K562 (cell line): ENCODE measurements at regions not wholly inside any gene's neighbourhood (a gene's known extent, or its start where the extent isn't known, plus 50 kb on each side); places are given as distances from the start of the nearest gene placed in this dataset.

ENCODE experiments used
- ATAC-seq: fragments of 200-7000 bp; cut with Tn5 transposase; 3 replicates; pipeline ENCODE4 v1.9.1; 2020; ENCODE audit warnings: moderate library complexity
- BruUV-seq: library from RNA; stranded (reverse); fragments of 400-500 nt; replicated peaks from 2 replicates; lab custom pipeline; 2021; lab: Mats Ljungman, UMichigan
- CTCF ChIA-PET: fragments of 300-600 bp; formaldehyde crosslinking; extraction: SDS; loops from one replicate; lab custom pipeline; 2021; ENCODE audit warnings: low intra/inter-chr PET ratio; lab: Yijun Ruan, JAX
- POLR2A ChIA-PET: fragments of 300-600, 350-650 bp; sonication (Branson Sonifier 250); formaldehyde crosslinking; extraction: SDS; loops from one replicate; lab custom pipeline; 2021; ENCODE audit warnings: antibody characterized with exemption, inconsistent platforms; lab: Yijun Ruan, JAX
- DNase-seq, 4 experiments: peaks; one replicate each; pipeline versions ENCODE4 v3.0.0 to v3.0.0-alpha.2; 2011 to 2018; ENCODE audit warnings: low spot score in 3 of 4, mixed read lengths in 3 of 4; ENCODE audit errors: extremely low read depth in 1 of 4
- FAIRE-seq: peaks from 2 replicates; lab custom pipeline; 2011; peaks lifted over from hg19 to GRCh38; lab: Jason Lieb, UNC
- H2AFZ ChIP-seq: 2 replicates; pipeline ENCODE4 v1.6.0; 2011; ENCODE audit warnings: low read depth, low read length, control low read depth, inconsistent platforms
- H3K27ac ChIP-seq: fragments of 200-600 bp; 3 replicates; pipeline ENCODE4 v1.8.0; 2011; ENCODE audit warnings: low read depth, mild to moderate bottlenecking, control low read depth, inconsistent platforms, low read length, moderate library complexity, mixed read lengths; ENCODE audit errors: extremely low read depth
- H3K27me3 ChIP-seq, 2 experiments: fragments of 300-600 bp in 1 of 2; 2 replicates in 1 of 2; 3 replicates in 1 of 2; pipeline versions ENCODE4 v1.6.0 to v1.8.0; 2011; ENCODE audit warnings: inconsistent platforms in 2 of 2, low read length in 2 of 2, mild to moderate bottlenecking in 1 of 2, mixed read lengths in 1 of 2, moderate library complexity in 1 of 2; ENCODE audit not compliant: control insufficient read depth in 2 of 2, insufficient read depth in 2 of 2
- H3K36me3 ChIP-seq: fragments of 300-600 bp; 3 replicates; pipeline ENCODE4 v1.8.0; 2011; ENCODE audit warnings: mild to moderate bottlenecking, low read length, inconsistent platforms; ENCODE audit not compliant: control insufficient read depth, insufficient read depth
- H3K4me1 ChIP-seq, 2 experiments: fragments of 200-600 bp in 1 of 2; replicated peaks in 1 of 2; 2 replicates in 1 of 2; 3 replicates in 1 of 2; pipeline versions ENCODE4 v1.5.1 to v1.8.0; 2011; ENCODE audit warnings: inconsistent platforms in 2 of 2, low read length in 2 of 2, mild to moderate bottlenecking in 1 of 2, mixed read lengths in 1 of 2, moderate library complexity in 1 of 2; ENCODE audit not compliant: control insufficient read depth in 2 of 2, insufficient read depth in 2 of 2
- H3K4me2 ChIP-seq: 2 replicates; pipeline ENCODE4 v1.6.1; 2011; ENCODE audit warnings: low read length, control low read depth, inconsistent platforms, mixed read lengths; ENCODE audit not compliant: insufficient read depth
- H3K4me3 ChIP-seq: fragments of 200-600 bp; sonication (generic), shearing (Covaris generic); 2 replicates; pipeline ENCODE4 v1.5.1; 2016; ENCODE audit warnings: control low read depth, inconsistent platforms
- H3K79me2 ChIP-seq: fragments of 200-600 bp; 3 replicates; pipeline ENCODE4 v1.8.0; 2011; ENCODE audit warnings: low read length, inconsistent platforms; ENCODE audit not compliant: control insufficient read depth, insufficient read depth
- H3K9ac ChIP-seq, 2 experiments: 2 replicates each; pipeline versions ENCODE4 v1.6.0 to v1.6.1; 2011; ENCODE audit warnings: low read depth in 2 of 2, low read length in 2 of 2, control low read depth in 1 of 2, inconsistent platforms in 1 of 2, mild to moderate bottlenecking in 1 of 2, mixed read lengths in 1 of 2; ENCODE audit not compliant: insufficient read depth in 1 of 2
- H3K9me1 ChIP-seq: one replicate; pipeline ENCODE4 v1.6.0; 2011; ENCODE audit warnings: inconsistent platforms, mild to moderate bottlenecking, low read length, moderate library complexity; ENCODE audit not compliant: control insufficient read depth, insufficient read depth
- H3K9me3 ChIP-seq: replicated peaks from 2 replicates; pipeline ENCODE4 v1.5.1; 2011; ENCODE audit warnings: low read depth, low read length, inconsistent platforms; ENCODE audit not compliant: control insufficient read depth, insufficient read depth
- H4K20me1 ChIP-seq: replicated peaks from 2 replicates; pipeline ENCODE4 v1.6.1; 2011; ENCODE audit warnings: low read length, inconsistent platforms, mixed read lengths; ENCODE audit not compliant: control insufficient read depth, insufficient read depth
- ARID2 ChIP-seq: fragments of 450-650 bp; IDR thresholded peaks from 2 replicates; pipeline ENCODE4 v1.6.1; 2017; ENCODE audit warnings: antibody characterized with exemption, mild to moderate bottlenecking
- BCL6 ChIP-seq: fragments of 250-450 bp; sonication (Bioruptor Pico); IDR thresholded peaks from 2 replicates; pipeline ENCODE4 v1.4.0; 2020
- PCBP1 ChIP-seq: fragments of 200-400 bp; formaldehyde crosslinking; IDR thresholded peaks from 2 replicates; pipeline ENCODE4 v1.6.1; 2018; ENCODE audit warnings: mild to moderate bottlenecking, low read depth, low read length; ENCODE audit not compliant: poor library complexity, severe bottlenecking
- ZBTB11 ChIP-seq, 3 experiments: fragments of 200-800 bp in 1 of 3; fragments of 250-450 bp in 1 of 3; fragments of 450-650 bp in 1 of 3; sonication (Bioruptor Pico) in 1 of 3; sonication (Bioruptor generic) in 1 of 3; formaldehyde crosslinking in 1 of 3; IDR thresholded peaks; 2 replicates each; pipeline versions ENCODE4 v1.6.1 to v1.8.0; 2016 to 2022; ENCODE audit warnings: mild to moderate bottlenecking in 2 of 3, missing genetic modification characterization in 2 of 3, missing compliant biosample characterization in 1 of 3, moderate library complexity in 1 of 3
- ZNF239 ChIP-seq: fragments of 250-450 bp; sonication (Bioruptor Pico); IDR thresholded peaks from 2 replicates; pipeline ENCODE4 v1.4.0; 2020; ENCODE audit warnings: mild to moderate bottlenecking
- WGBS: fragments of 100-300 bp; shearing (Covaris generic); methylation state at CpG from one replicate; pipeline ENCODE4 v1.1.6; 2016; ENCODE audit warnings: low coverage, mixed read lengths; ENCODE audit not compliant: insufficient coverage; ENCODE audit errors: missing lambda C conversion rate; 5-methylcytosine and 5-hydroxymethylcytosine counted together
- in situ Hi-C: fragments of 300-500 bp; cut with MboI; formaldehyde crosslinking; loops from 4 replicates; pipeline ENCODE4 v1.15.0; 2018; ENCODE audit warnings: inconsistent platforms, mixed read lengths
- intact Hi-C: fragments of 100-400 bp; cut with micrococcal nuclease; formaldehyde crosslinking; loops from 2 replicates; pipeline ENCODE4 v1.14.2; 2022
- TF ChIP-seq, protein P1 (sequence below): fragments of 450-650 bp; IDR thresholded peaks from 2 replicates; pipeline ENCODE4 v1.6.1; 2016; ENCODE audit warnings: antibody characterized with exemption

DNA sequence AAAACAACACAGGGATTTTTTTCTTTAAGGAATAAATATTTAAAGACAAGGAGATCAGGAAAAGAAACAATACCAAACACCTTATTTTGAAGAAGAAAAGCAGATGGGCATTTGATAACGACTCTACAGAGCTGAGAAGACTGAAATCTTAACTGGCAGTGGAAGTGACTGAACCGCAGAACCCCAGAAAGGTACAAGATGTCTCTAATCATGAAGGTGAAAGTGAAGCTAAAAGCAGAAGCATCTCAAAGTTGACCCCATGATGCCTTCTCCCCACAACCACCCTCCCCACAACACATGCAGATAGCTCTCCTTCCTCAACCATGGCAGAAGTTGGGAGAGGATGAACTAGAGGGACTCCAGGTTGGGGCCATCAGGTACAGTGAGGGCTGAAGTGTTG lies 129.6 kb downstream of the ZNF648 start:
- BruUV-seq = no TSS peak
- Histone ChIP-seq H3K27me3 (no peaks in the 10 kb centered on the region), H4K20me1 (no peaks in the 10 kb centered on the region), H3K9me3 (no peaks in the 10 kb centered on the region), H3K9me1 (no peaks in the 10 kb centered on the region), H3K4me1 (no peaks in the 10 kb centered on the region), H3K79me2 (no peaks in the 10 kb centered on the region), H2AFZ (no peak overlapping the region), H3K4me3 (no peak overlapping the region), H3K4me2 (no peak overlapping the region), H3K36me3 (no peaks in the 10 kb centered on the region), H3K9ac (no peak overlapping the region), H3K27ac (no peak overlapping the region)
- no peak for DNase-seq
- intact Hi-C loops (no loop called here), in situ Hi-C loops (no loop called here)
- no peak for TF ChIP-seq ARID2
- no peak for TF ChIP-seq ZNF239 (CRISPR knock-in tag)
- ATAC-seq = no peak
- POLR2A ChIA-PET = interaction anchor here (0.7 kb wide), 1 partner anchor 12 kb away, joined by 3 read pairs; no protein-coding TSS in a partner anchor
- WGBS = 3% methylated on average over 2 of the region's 2 CpGs
- CTCF ChIA-PET = no interaction called here
- no peak for FAIRE-seq

DNA sequence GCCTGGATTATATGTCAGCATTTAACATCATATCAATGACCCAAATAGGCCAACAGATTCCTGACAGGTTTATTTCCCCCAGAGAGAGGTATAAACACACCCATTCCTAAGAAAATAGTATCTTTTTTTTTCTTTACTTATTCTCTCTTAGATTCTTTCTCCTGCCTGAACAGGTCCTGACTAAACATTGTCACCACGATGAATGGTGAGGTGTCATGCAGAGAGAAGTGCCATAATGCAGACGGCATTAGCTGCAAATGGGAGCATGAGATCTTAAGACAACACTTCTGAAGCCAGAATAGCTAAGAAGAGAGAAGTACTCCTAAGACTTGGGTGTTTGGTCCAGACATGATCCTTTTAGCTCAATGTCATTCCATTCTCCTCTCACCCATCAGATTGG lies 131.3 kb downstream of the ZNF648 start:
- Histone ChIP-seq H3K79me2 (no peaks in the 10 kb centered on the region), H4K20me1 (no peaks in the 10 kb centered on the region), H3K4me2 (no peak overlapping the region), H3K9me1 (no peaks in the 10 kb centered on the region), H3K36me3 (no peaks in the 10 kb centered on the region), H3K9me3 (no peaks in the 10 kb centered on the region), H3K27me3 (no peaks in the 10 kb centered on the region), H3K9ac (no peak overlapping the region), H2AFZ (no peak overlapping the region), H3K4me1 (no peaks in the 10 kb centered on the region), H3K27ac (no peak overlapping the region), H3K4me3 (no peak overlapping the region)
- 7% methylated on average over 2 of the region's 2 CpGs for WGBS
- no TSS peak for BruUV-seq
- DNase-seq (no peak), ATAC-seq (no peak), FAIRE-seq (no peak)
- ChIA-PET CTCF (no interaction called here), POLR2A (interaction anchor here (0.6 kb wide), 1 partner anchor 190 kb away, joined by 3 read pairs; no protein-coding TSS in a partner anchor)
- intact Hi-C loops = no loop called here
- in situ Hi-C loops = no loop called here
- no peak for TF ChIP-seq BCL6 (CRISPR knock-in tag)
- no peak for TF ChIP-seq ZBTB11 (CRISPR knock-in tag; IDR thresholded peaks at IDR 0.05)
- TF ChIP-seq, protein P1, sequence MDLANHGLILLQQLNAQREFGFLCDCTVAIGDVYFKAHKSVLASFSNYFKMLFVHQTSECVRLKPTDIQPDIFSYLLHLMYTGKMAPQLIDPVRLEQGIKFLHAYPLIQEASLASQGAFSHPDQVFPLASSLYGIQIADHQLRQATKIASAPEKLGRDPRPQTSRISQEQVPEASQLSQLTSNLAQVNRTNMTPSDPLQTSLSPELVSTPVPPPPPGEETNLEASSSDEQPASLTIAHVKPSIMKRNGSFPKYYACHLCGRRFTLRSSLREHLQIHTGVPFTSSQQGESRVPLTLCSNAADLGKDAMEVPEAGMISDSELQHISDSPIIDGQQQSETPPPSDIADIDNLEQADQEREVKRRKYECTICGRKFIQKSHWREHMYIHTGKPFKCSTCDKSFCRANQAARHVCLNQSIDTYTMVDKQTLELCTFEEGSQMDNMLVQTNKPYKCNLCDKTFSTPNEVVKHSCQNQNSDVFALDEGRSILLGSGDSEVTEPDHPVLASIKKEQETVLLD = no peak
- no peak for TF ChIP-seq PCBP1
